Natural killer cell (primary cell): ENCODE measurements at regions not wholly inside any gene's neighbourhood (a gene's known extent, or its start where the extent isn't known, plus 50 kb on each side); places are given as distances from the start of the nearest gene placed in this dataset.
"Not testable (repeated sequence)": the region's sequence is repeated elsewhere in the genome, so short reads cannot be mapped to it uniquely, and the experiment has no call there.

ENCODE experiments used
- ATAC-seq, 3 donors: fragments of 150-1000 bp in 2 of 3; fragments of 200-7000 bp in 1 of 3; cut with Tn5 transposase; 1 replicate in 1 of 3; 2 replicates in 2 of 3; pipeline ENCODE4 v1.10.0; 2021; ENCODE audit warnings: mild to moderate bottlenecking in 2 of 3, moderate library complexity in 2 of 3
- DNase-seq, 2 donors: peaks; one replicate each; pipeline versions ENCODE4 v3.0.0 to v3.0.0-alpha.2; 2013 to 2021; ENCODE audit warnings: mixed read lengths in 1 of 2
- H3K27ac ChIP-seq: one replicate; pipeline ENCODE4 v1.5.1; 2013; ENCODE audit warnings: mild to moderate bottlenecking, low read length
- H3K27me3 ChIP-seq: one replicate; pipeline ENCODE4 v1.6.1; 2013; ENCODE audit warnings: low read length; ENCODE audit not compliant: control insufficient read depth, insufficient read depth
- H3K36me3 ChIP-seq: one replicate; pipeline ENCODE4 v1.6.1; 2013; ENCODE audit warnings: low read length; ENCODE audit not compliant: control insufficient read depth, insufficient read depth
- H3K4me1 ChIP-seq: one replicate; pipeline ENCODE4 v1.6.1; 2013; ENCODE audit warnings: low read length; ENCODE audit not compliant: control insufficient read depth, insufficient read depth
- H3K4me3 ChIP-seq: one replicate; pipeline ENCODE4 v1.5.1; 2013; ENCODE audit warnings: low read length
- H3K9me3 ChIP-seq: one replicate; pipeline ENCODE4 v1.6.1; 2013; ENCODE audit warnings: low read length; ENCODE audit not compliant: control insufficient read depth, insufficient read depth
- H3K27ac Mint-ChIP-seq, 2 donors: one replicate each; pipeline ENCODE4 v1.8.0; 2022; ENCODE audit warnings: mild to moderate bottlenecking in 2 of 2, mixed read lengths in 2 of 2, moderate library complexity in 1 of 2
- H3K27me3 Mint-ChIP-seq, 2 donors: one replicate each; pipeline ENCODE4 v1.8.0; 2022; ENCODE audit warnings: low read depth in 2 of 2, mixed read lengths in 2 of 2
- H3K36me3 Mint-ChIP-seq: one replicate; pipeline ENCODE4 v1.8.0; 2022; ENCODE audit warnings: mixed read lengths
- H3K4me1 Mint-ChIP-seq, 2 donors: one replicate each; pipeline ENCODE4 v1.8.0; 2022; ENCODE audit warnings: mixed read lengths in 2 of 2
- H3K4me3 Mint-ChIP-seq: one replicate; pipeline ENCODE4 v1.8.0; 2022; ENCODE audit warnings: mild to moderate bottlenecking, moderate library complexity, mixed read lengths
- H3K9me3 Mint-ChIP-seq, 2 donors: one replicate each; pipeline ENCODE4 v1.8.0; 2022; ENCODE audit warnings: mixed read lengths in 2 of 2
- WGBS: methylation state at CpG from one replicate; pipeline ENCODE4 v1.1.7; 2013; ENCODE audit warnings: missing lambda C conversion rate; ENCODE audit not compliant: insufficient coverage; 5-methylcytosine and 5-hydroxymethylcytosine counted together
- intact Hi-C: fragments of 100-400 bp; cut with micrococcal nuclease; formaldehyde crosslinking; loops from one replicate; pipeline ENCODE4 v1.14.2; 2022
- TF ChIP-seq, protein P1 (sequence below): fragments of 200-600 bp; IDR thresholded peaks from one replicate; pipeline ENCODE4 v1.8.0; 2022; ENCODE audit warnings: antibody characterized with exemption

DNA sequence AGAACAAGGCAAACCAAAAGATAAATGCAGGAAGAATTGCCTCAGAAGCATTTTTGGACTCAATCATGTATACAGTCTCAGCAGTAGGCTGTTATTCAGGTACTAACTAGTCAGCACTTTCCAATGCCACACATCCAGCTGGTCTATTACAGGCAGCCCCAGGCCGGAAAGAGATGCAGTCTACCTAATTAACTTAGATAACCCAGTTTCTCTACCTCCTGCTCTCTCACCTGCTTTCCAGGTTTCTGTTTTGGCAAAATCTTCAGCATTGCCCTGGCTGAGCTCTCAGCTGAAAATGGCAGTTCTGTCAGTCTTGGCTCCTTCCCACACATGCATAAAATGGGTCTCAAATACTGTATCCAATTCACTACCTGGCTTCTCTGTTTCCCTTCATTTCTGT lies 101.3 kb upstream of the UFL1 start:
- H3K27me3 Mint-ChIP-seq, result no peaks in the 10 kb centered on the region
- no peak overlapping the region for H3K27ac Mint-ChIP-seq
- no peaks in the 10 kb centered on the region for H3K4me1 Mint-ChIP-seq
- H3K9me3 ChIP-seq, result no peaks in the 10 kb centered on the region
- H3K27me3 ChIP-seq, result no peaks in the 10 kb centered on the region
- no peaks in the 10 kb centered on the region for H3K36me3 Mint-ChIP-seq
- intact Hi-C loops, result no loop called here
- no peak overlapping the region for H3K4me3 ChIP-seq
- no peak overlapping the region for H3K4me3 Mint-ChIP-seq
- H3K4me1 ChIP-seq, result no peaks in the 10 kb centered on the region
- no peak overlapping the region for H3K27ac ChIP-seq
- H3K36me3 ChIP-seq, result no peaks in the 10 kb centered on the region
- TF ChIP-seq, protein P1, sequence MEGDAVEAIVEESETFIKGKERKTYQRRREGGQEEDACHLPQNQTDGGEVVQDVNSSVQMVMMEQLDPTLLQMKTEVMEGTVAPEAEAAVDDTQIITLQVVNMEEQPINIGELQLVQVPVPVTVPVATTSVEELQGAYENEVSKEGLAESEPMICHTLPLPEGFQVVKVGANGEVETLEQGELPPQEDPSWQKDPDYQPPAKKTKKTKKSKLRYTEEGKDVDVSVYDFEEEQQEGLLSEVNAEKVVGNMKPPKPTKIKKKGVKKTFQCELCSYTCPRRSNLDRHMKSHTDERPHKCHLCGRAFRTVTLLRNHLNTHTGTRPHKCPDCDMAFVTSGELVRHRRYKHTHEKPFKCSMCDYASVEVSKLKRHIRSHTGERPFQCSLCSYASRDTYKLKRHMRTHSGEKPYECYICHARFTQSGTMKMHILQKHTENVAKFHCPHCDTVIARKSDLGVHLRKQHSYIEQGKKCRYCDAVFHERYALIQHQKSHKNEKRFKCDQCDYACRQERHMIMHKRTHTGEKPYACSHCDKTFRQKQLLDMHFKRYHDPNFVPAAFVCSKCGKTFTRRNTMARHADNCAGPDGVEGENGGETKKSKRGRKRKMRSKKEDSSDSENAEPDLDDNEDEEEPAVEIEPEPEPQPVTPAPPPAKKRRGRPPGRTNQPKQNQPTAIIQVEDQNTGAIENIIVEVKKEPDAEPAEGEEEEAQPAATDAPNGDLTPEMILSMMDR, result no peak
- H3K9me3 Mint-ChIP-seq, result peaks cover 5 to 11% of the 10 kb centered on the region in 2 donors
- DNase-seq, result no peak
- no peak for ATAC-seq
- WGBS, result 88% methylated on average over 1 of the region's 1 CpG

DNA sequence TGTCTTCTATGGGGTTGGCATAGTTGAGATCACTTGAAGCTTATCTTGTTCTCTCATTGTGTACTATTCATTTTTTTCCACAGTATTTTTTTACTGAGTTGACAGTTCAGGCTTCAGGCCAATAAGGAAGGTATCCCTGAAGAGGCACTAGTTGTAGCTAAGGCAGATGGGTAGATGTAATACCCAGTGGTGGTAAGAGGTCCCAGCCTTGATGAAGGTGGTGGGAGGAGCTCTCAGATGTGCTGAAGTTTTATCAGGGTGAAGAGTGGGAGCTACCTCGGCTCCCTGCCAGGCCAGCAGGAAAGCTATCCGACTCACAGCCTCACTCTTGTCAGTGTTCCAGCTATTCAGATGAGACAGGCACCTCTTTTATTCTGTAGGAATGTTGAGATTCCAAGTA lies 87.7 kb upstream of the UFL1 start:
- peaks cover 14% of the 10 kb centered on the region for H3K9me3 ChIP-seq
- Mint-ChIP-seq H3K27ac (no peak overlapping the region), H3K36me3 (no peaks in the 10 kb centered on the region), H3K4me3 (no peak overlapping the region), H3K27me3 (no peaks in the 10 kb centered on the region), H3K4me1 (no peaks in the 10 kb centered on the region), H3K9me3 (peaks cover 12 to 17% of the 10 kb centered on the region in 2 donors)
- H3K27me3 ChIP-seq, result no peaks in the 10 kb centered on the region
- DNase-seq (no peak), ATAC-seq (no peak)
- WGBS, result 93% methylated on average over 2 of the region's 2 CpGs
- no peaks in the 10 kb centered on the region for H3K36me3 ChIP-seq
- intact Hi-C loops, result no loop called here
- H3K4me3 ChIP-seq, result no peak overlapping the region
- no peaks in the 10 kb centered on the region for H3K4me1 ChIP-seq
- H3K27ac ChIP-seq, result no peak overlapping the region
- TF ChIP-seq, protein P1, result no peak

DNA sequence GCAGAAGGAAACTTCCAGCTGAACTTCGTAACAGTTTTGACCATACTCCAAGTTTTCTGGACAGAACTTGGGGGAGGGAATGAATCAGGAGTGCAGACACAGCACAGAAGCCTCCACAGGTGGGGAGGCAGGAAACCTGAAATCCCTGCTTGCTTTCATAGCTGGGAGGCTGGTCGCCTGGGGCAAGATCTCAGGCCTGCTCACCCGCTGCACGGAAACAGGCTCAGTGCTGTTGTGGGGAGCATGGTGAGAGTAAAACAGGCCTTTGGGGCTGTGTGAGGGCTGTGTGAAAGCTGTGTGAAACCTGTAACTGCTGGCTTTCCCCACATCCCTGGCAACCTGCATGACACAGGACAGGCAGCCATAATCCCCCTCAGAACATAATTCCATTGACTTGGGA lies 85.2 kb upstream of the UFL1 start:
- no peaks in the 10 kb centered on the region for H3K4me1 ChIP-seq
- H3K4me1 Mint-ChIP-seq, result no peaks in the 10 kb centered on the region
- intact Hi-C loops, result no loop called here
- no peak for DNase-seq
- no peak overlapping the region for H3K4me3 ChIP-seq
- ATAC-seq, result no peak
- WGBS, result 61% methylated on average over 4 of the region's 4 CpGs
- peaks cover 9 to 14% of the 10 kb centered on the region in 2 donors for H3K9me3 Mint-ChIP-seq
- H3K9me3 ChIP-seq, result peaks cover 14% of the 10 kb centered on the region
- no peak overlapping the region for H3K27ac ChIP-seq
- no peaks in the 10 kb centered on the region for H3K36me3 Mint-ChIP-seq
- TF ChIP-seq, protein P1, result no peak
- H3K27me3 ChIP-seq, result no peaks in the 10 kb centered on the region
- H3K27ac Mint-ChIP-seq, result no peak overlapping the region
- H3K36me3 ChIP-seq, result no peaks in the 10 kb centered on the region
- no peaks in the 10 kb centered on the region for H3K27me3 Mint-ChIP-seq
- H3K4me3 Mint-ChIP-seq, result no peak overlapping the region

DNA sequence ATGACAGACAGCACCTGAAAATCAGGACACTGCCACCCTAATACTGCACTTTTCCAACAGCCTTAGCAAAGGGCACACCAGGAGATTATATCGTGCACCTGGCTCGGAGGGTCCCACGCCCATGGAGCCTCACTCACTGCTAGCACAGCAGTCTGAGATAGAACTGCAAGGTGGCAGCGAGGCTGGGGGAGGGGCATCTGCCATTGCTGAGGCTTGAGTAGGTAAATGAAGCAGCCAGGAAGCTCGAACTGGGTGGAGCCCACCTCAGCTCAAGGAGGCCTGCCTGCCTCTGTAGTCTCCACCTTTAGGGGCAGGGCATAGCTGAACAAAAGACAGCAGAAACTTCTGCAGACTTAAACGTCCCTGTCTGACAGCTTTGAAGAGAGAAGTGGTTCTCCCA lies 84.4 kb upstream of the UFL1 start:
- 72% methylated on average over 6 of the region's 6 CpGs for WGBS
- H3K36me3 Mint-ChIP-seq, H3K36me3 ChIP-seq, intact Hi-C loops, H3K27me3 Mint-ChIP-seq, H3K4me1 ChIP-seq, H3K4me1 Mint-ChIP-seq, H3K4me3 Mint-ChIP-seq, H3K4me3 ChIP-seq, H3K27ac Mint-ChIP-seq, ATAC-seq, DNase-seq, H3K27ac ChIP-seq, H3K27me3 ChIP-seq: not testable (repeated sequence)
- peaks cover 14% of the 10 kb centered on the region for H3K9me3 ChIP-seq
- peaks cover 9 to 14% of the 10 kb centered on the region in 2 donors for H3K9me3 Mint-ChIP-seq
